ENCODE measurements at regions not wholly inside any gene's neighbourhood (a gene's known extent, or its start where the extent isn't known, plus 50 kb on each side); places are given as distances from the start of the nearest gene placed in this dataset.

GRCh38 chrX:35382966-35383365 lies 415.2 kb upstream of the MAGEB16 start:
- H3K27ac ChIP-seq (ENCODE audit: extremely low read depth, low read depth, low read length), result no peak overlapping the region
- no peaks in the 10 kb centered on the region for H3K4me1 ChIP-seq (ENCODE audit: control insufficient read depth, insufficient read depth, low read length)
- CTCF ChIA-PET, result no interaction called here
- H3K4me3 ChIP-seq (ENCODE audit: low read depth, low read length), result no peak overlapping the region
- no peaks in the 10 kb centered on the region; the same call in 1 of the 2 replicates for H3K9me3 ChIP-seq (ENCODE audit: control insufficient read depth, insufficient read depth, low read depth, low read length)
- TF ChIP-seq ZNF324 (tag by site-specific recombination; IDR thresholded peaks at IDR 0.05), result no peak
- TF ChIP-seq ZNF561 (tag by site-specific recombination; IDR thresholded peaks at IDR 0.05; ENCODE audit: borderline replicate concordance), result no peak
- no peak for TF ChIP-seq OSR2 (tag by site-specific recombination; IDR thresholded peaks at IDR 0.05)
- TF ChIP-seq ZNF707 (tag by site-specific recombination; IDR thresholded peaks at IDR 0.05), result no peak
- TF ChIP-seq ZNF670 (tag by site-specific recombination; IDR thresholded peaks at IDR 0.05; ENCODE audit: low read depth), result no peak
- no peak for TF ChIP-seq ZNF292 (tag by site-specific recombination; IDR thresholded peaks at IDR 0.05; ENCODE audit: borderline replicate concordance, low read depth)
- no peak for TF ChIP-seq ZNF391 (tag by site-specific recombination; IDR thresholded peaks at IDR 0.05; ENCODE audit: borderline replicate concordance, low read depth)
- no peak for TF ChIP-seq TSHZ1 (tag by site-specific recombination; IDR thresholded peaks at IDR 0.05; ENCODE audit: borderline replicate concordance)
- no peak for TF ChIP-seq ZNF654 (tag by site-specific recombination; IDR thresholded peaks at IDR 0.05; ENCODE audit: low read depth)
- no peak for TF ChIP-seq ATF2 (tag by site-specific recombination; IDR thresholded peaks at IDR 0.05; ENCODE audit: low read depth)
- TF ChIP-seq ZNF837 (tag by site-specific recombination; IDR thresholded peaks at IDR 0.05), result no peak
- TF ChIP-seq KLF7 (tag by site-specific recombination; IDR thresholded peaks at IDR 0.05; ENCODE audit: borderline replicate concordance), result no peak
- TF ChIP-seq ZNF169 (tag by site-specific recombination; IDR thresholded peaks at IDR 0.05), result no peak
- TF ChIP-seq ZBTB7A (tag by site-specific recombination; IDR thresholded peaks at IDR 0.05; ENCODE audit: low read depth), result no peak
- no peak for TF ChIP-seq SP2 (tag by site-specific recombination; IDR thresholded peaks at IDR 0.05)
- TF ChIP-seq GLI4 (tag by site-specific recombination; IDR thresholded peaks at IDR 0.05), result no peak
- TF ChIP-seq ZNF184 (tag by site-specific recombination; IDR thresholded peaks at IDR 0.05), result no peak
- TF ChIP-seq ZNF621 (tag by site-specific recombination; IDR thresholded peaks at IDR 0.05), result no peak
- no peak for TF ChIP-seq ZNF174 (tag by site-specific recombination; IDR thresholded peaks at IDR 0.05)
- POLR2A ChIA-PET, result no interaction called here
- H3K36me3 ChIP-seq (ENCODE audit: control insufficient read depth in 2 of 2, insufficient read depth in 1 of 2, low read length in 2 of 2), result no peaks in the 10 kb centered on the region

- POLR2A ChIA-PET, result no interaction called here
- no peaks in the 10 kb centered on the region for H3K9me3 ChIP-seq (ENCODE audit: control insufficient read depth, insufficient read depth, low read depth, low read length)
- CTCF ChIA-PET, result no interaction called here
- no peaks in the 10 kb centered on the region for H3K4me1 ChIP-seq (ENCODE audit: control insufficient read depth, insufficient read depth, low read length)
- no peaks in the 10 kb centered on the region for H3K36me3 ChIP-seq (ENCODE audit: control insufficient read depth in 2 of 2, insufficient read depth in 1 of 2, low read length in 2 of 2)
- no peak for TF ChIP-seq PRDM6 (tag by site-specific recombination; IDR thresholded peaks at IDR 0.05)
- TF ChIP-seq ZFP37 (tag by site-specific recombination; IDR thresholded peaks at IDR 0.05), result no peak
- no peak overlapping the region for H3K27ac ChIP-seq (ENCODE audit: extremely low read depth, low read depth, low read length)
- no peak overlapping the region for H3K4me3 ChIP-seq (ENCODE audit: low read depth, low read length)
Observed at GRCh38 chrX:35392232-35392631, 405.9 kb upstream of the MAGEB16 start.

Measured in HEK293 (cell line).